ENCODE measurements at regions not wholly inside any gene's neighbourhood (a gene's known extent, or its start where the extent isn't known, plus 50 kb on each side); places are given as distances from the start of the nearest gene placed in this dataset.

DNA sequence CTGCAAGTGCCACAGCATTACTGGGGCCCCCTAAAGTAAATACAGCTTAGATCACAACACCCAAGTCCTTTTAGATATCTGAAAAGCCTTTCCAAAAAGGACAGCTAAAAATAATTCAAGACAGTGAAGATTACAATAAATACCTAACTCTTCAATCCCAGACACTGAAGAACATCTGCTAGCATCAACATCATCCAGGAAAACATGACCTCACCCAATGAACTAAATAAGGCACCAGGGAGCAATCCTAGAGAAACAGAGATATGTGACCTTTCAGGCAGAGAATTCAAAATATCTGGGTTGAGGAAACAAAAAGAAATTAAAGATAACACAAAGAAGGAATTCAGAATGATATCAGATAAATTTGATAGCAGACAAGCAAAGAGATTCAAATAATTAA lies 71.7 kb upstream of the TTC14 start:
- H3K79me2 ChIP-seq (ENCODE audit: insufficient read depth), result no peaks in the 10 kb centered on the region
- no peaks in the 10 kb centered on the region for H3K27me3 ChIP-seq (replicated peaks; ENCODE audit: insufficient read depth)
- H3K9ac ChIP-seq, result no peak overlapping the region
- no peaks in the 10 kb centered on the region for H3K9me3 ChIP-seq (ENCODE audit: low read depth)
- no peak for DNase-seq
- no peak for TF ChIP-seq EZH2phosphoT487 (IDR thresholded peaks at IDR 0.05; ENCODE audit: insufficient read depth, low read depth)
- TF ChIP-seq EZH2 (IDR thresholded peaks at IDR 0.05; ENCODE audit: insufficient read depth, poor library complexity, severe bottlenecking), result no peak
- no peaks in the 10 kb centered on the region for H3F3A ChIP-seq (ENCODE audit: insufficient read depth)
- in situ Hi-C loops (cut with MboI), result no loop called here
- no peaks in the 10 kb centered on the region for H3K36me3 ChIP-seq (ENCODE audit: low read depth)
- H4K20me1 ChIP-seq (ENCODE audit: insufficient read depth), result no peaks in the 10 kb centered on the region
- H3K9me2 ChIP-seq (ENCODE audit: insufficient read depth), result no peaks in the 10 kb centered on the region
- H3K4me1 ChIP-seq (ENCODE audit: insufficient read depth), result no peaks in the 10 kb centered on the region
- no peak overlapping the region for H3K4me2 ChIP-seq (ENCODE audit: unreplicated experiment)
- H3K4me3 ChIP-seq, result no peak overlapping the region
- H2AFZ ChIP-seq, result no peak overlapping the region
- H3K27ac ChIP-seq, result no peak overlapping the region

DNA sequence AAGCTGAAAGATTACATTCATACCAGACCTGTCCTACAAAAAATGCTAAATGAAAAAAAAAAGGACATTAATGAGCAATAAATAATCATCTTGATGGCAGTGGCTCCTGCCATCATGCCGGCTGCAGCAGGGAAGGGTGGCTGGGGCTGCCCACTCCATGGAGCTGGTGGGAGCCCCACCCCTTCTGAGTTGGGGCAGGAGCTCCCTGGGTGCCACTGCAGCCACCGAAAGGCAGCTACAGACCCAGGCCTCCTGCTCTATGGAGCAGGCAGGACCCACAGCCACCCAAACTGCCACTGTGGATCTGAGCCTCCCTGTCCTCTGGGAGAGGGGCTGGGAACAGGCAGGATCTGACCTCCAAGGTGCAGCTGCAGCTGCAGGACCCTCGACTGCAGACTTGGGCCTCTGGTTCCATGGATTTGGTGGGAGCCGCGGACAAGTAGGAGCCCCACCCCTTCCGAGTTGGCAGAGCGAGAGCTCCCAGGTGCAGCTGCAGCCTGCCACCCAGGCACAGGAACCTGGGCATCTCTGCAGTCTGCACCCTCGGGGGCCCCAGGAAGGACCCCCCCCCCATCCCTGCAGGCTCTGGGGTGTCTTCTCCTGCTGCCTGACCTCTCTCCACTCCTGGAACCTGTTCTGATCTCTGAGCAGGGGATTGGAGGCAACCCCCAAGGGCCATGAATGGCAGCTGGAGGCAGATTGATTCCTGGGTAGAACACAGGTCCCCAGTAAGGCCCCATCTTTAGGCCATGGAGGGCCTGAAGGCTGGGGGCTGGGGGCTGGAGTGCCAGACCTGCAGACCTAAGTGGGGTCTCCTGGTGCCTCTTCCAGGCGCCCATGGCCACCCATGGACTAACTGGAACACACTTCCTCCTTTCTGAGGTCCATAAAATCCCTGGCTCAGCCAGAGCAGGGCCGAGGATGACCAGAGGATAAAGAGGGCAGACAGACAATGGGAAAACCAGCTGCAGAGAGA lies 70.4 kb upstream of the TTC14 start:
- in situ Hi-C loops (cut with MboI), result no loop called here
- TF ChIP-seq EZH2phosphoT487 (IDR thresholded peaks at IDR 0.05; ENCODE audit: insufficient read depth, low read depth) (no peak), EZH2 (IDR thresholded peaks at IDR 0.05; ENCODE audit: insufficient read depth, poor library complexity, severe bottlenecking) (no peak)
- no peak overlapping the region for H3K4me2 ChIP-seq (ENCODE audit: unreplicated experiment)
- H3K9me3 ChIP-seq (ENCODE audit: low read depth), result no peaks in the 10 kb centered on the region
- no peak for DNase-seq
- no peak overlapping the region for H3K9ac ChIP-seq
- no peaks in the 10 kb centered on the region for H3K9me2 ChIP-seq (ENCODE audit: insufficient read depth)
- no peaks in the 10 kb centered on the region for H3F3A ChIP-seq (ENCODE audit: insufficient read depth)
- H3K79me2 ChIP-seq (ENCODE audit: insufficient read depth), result no peaks in the 10 kb centered on the region
- H3K27me3 ChIP-seq (replicated peaks; ENCODE audit: insufficient read depth), result no peaks in the 10 kb centered on the region
- no peaks in the 10 kb centered on the region for H3K4me1 ChIP-seq (ENCODE audit: insufficient read depth)
- no peak overlapping the region for H3K4me3 ChIP-seq
- H4K20me1 ChIP-seq (ENCODE audit: insufficient read depth), result no peaks in the 10 kb centered on the region
- WGBS, 2 experiments (ENCODE audit: low coverage in 1 of 2, low lambda C conversion rate in 2 of 2, missing lambda C conversion rate in 2 of 2), result 32 to 33% methylated on average over 9 to 10 of the region's 10 CpGs
- H3K36me3 ChIP-seq (ENCODE audit: low read depth), result no peaks in the 10 kb centered on the region
- H2AFZ ChIP-seq, result no peak overlapping the region
- H3K27ac ChIP-seq, result no peak overlapping the region

DNA sequence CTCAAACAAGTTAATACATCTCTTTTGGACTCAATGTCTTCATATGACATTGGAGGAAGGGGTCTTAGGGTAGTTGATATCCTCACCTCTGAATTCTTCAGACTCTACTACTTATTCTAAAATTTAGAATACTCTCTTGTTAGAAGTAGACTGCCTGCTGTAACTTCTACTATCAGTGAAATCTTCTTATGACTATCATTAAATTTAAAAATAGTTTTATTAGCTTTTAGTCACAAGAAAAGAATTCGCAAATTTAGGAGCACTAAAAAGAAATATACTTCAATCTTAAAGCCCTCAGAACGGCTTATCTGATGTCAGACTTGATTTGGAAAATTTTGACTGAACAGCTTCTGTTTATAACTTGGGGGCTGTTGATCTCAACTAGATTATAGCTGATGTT lies 67.1 kb upstream of the TTC14 start:
- H3K27ac ChIP-seq, result no peak overlapping the region
- H3F3A ChIP-seq (ENCODE audit: insufficient read depth), result no peaks in the 10 kb centered on the region
- no peaks in the 10 kb centered on the region for H4K20me1 ChIP-seq (ENCODE audit: insufficient read depth)
- in situ Hi-C loops (cut with MboI), result no loop called here
- DNase-seq, result no peak
- no peak for TF ChIP-seq EZH2 (IDR thresholded peaks at IDR 0.05; ENCODE audit: insufficient read depth, poor library complexity, severe bottlenecking)
- no peak for TF ChIP-seq EZH2phosphoT487 (IDR thresholded peaks at IDR 0.05; ENCODE audit: insufficient read depth, low read depth)
- H2AFZ ChIP-seq, result no peak overlapping the region
- H3K36me3 ChIP-seq (ENCODE audit: low read depth), result no peaks in the 10 kb centered on the region
- no peaks in the 10 kb centered on the region for H3K9me3 ChIP-seq (ENCODE audit: low read depth)
- no peaks in the 10 kb centered on the region for H3K79me2 ChIP-seq (ENCODE audit: insufficient read depth)
- 27 to 36% methylated on average over 2 of the region's 2 CpGs for WGBS, 2 experiments (ENCODE audit: low coverage in 1 of 2, low lambda C conversion rate in 2 of 2, missing lambda C conversion rate in 2 of 2)
- H3K4me2 ChIP-seq (ENCODE audit: unreplicated experiment), result no peak overlapping the region
- H3K4me1 ChIP-seq (ENCODE audit: insufficient read depth), result no peaks in the 10 kb centered on the region
- no peaks in the 10 kb centered on the region for H3K9me2 ChIP-seq (ENCODE audit: insufficient read depth)
- H3K4me3 ChIP-seq, result no peak overlapping the region
- H3K27me3 ChIP-seq (replicated peaks; ENCODE audit: insufficient read depth), result no peaks in the 10 kb centered on the region
- no peak overlapping the region for H3K9ac ChIP-seq

DNA sequence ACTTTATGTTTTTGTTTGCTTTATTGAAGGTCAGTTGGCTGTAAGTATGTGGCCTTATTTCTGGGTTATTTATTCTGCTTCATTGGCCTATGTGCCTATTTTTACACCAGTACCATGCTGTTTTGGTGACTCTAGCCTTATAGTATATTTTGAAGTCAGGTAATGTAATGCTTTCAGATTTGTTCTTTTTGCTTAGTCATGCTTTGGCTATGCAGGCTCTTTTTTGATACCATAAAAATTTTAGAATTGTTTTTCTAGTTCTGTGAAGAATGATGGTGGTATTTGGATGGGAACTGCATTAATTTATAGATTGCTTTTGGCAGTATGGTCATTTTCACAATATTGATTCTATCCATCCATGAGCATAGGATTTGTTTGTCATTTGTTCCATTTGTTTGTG lies 63.5 kb upstream of the TTC14 start:
- Histone ChIP-seq H3K36me3 (ENCODE audit: low read depth) (no peaks in the 10 kb centered on the region), H3K79me2 (ENCODE audit: insufficient read depth) (no peaks in the 10 kb centered on the region), H3K9me3 (ENCODE audit: low read depth) (no peaks in the 10 kb centered on the region), H3F3A (ENCODE audit: insufficient read depth) (no peaks in the 10 kb centered on the region), H4K20me1 (ENCODE audit: insufficient read depth) (no peaks in the 10 kb centered on the region), H3K9me2 (ENCODE audit: insufficient read depth) (no peaks in the 10 kb centered on the region), H3K27ac (no peak overlapping the region), H3K4me3 (no peak overlapping the region), H3K9ac (no peak overlapping the region), H3K27me3 (replicated peaks; ENCODE audit: insufficient read depth) (no peaks in the 10 kb centered on the region), H3K4me2 (ENCODE audit: unreplicated experiment) (no peak overlapping the region), H3K4me1 (ENCODE audit: insufficient read depth) (no peaks in the 10 kb centered on the region), H2AFZ (no peak overlapping the region)
- TF ChIP-seq EZH2phosphoT487 (IDR thresholded peaks at IDR 0.05; ENCODE audit: insufficient read depth, low read depth) (no peak), EZH2 (IDR thresholded peaks at IDR 0.05; ENCODE audit: insufficient read depth, poor library complexity, severe bottlenecking) (no peak)
- in situ Hi-C loops (cut with MboI), result no loop called here
- no peak for DNase-seq
